GDM1 (cell line): ENCODE measurements at regions not wholly inside any gene's neighbourhood (a gene's known extent, or its start where the extent isn't known, plus 50 kb on each side); places are given as distances from the start of the nearest gene placed in this dataset.

ENCODE experiments used
- DNase-seq: peaks from one replicate; lab custom pipeline; 2025; lab: John Stamatoyannopoulos, UW

DNA sequence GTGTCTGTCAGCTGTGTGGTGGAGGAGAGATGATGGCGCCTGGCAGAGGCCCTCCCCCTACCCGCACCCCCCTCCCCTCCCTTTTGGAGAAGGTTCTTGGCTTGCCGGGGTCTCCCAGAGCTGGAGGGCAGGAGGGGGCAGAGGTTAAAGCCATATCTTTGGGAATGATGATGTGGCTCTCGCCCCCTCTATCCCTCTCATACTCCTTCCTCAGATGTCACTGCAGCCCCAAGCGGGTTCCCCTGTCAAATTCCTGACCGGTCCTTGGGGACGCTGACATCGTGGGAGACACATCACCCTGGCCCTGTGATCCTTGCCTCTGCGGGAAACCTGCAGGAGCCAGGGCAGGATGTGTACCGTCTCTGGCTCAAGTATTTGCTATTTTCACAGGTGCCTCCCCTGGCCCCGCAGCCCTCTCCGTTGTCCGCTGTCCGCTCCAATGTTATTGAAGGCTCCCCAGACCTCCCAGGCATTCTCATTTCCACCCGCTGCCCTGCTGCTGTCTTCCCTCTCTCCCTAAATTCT is 109.5 kb downstream of the FOXD1 start:
- no peak for DNase-seq

DNA sequence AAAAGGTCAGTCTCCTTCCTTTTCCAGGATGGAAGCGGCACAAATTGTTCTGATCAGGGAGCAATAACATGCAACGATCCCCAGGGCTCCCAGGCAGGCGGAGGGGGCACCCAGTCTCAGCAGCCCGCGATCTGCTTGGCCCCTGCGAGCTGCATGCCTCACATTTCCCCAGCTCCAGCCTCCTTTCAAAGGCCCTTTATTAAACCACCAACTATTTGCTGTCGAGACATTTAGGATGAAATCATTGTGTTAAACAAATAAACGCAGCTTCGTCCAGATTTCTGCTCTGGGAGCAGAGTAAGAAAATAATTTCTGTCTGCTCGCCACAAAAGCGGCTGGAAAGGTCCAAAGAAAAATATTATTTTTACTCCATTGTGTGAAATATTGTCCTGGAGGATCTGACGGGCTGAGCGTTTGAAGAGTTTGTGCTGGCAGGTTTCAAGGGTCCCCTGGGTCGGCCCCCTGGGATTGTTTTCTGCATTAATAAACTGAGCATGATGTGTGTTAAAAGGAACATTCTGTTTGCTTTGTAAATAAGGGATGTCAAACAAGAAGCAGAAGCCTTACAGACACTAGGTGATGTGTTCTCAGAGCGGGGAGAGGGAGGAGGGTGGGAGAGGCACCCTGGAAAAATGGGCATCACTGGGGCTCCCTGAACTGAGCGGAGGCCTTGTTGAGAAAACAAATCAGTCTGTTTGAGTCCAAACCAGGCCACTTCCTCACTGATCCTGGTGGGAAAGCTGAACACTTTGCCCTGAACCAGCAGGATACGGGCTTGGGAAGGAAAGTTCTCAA is 110.1 kb downstream of the FOXD1 start:
- no peak for DNase-seq

DNA sequence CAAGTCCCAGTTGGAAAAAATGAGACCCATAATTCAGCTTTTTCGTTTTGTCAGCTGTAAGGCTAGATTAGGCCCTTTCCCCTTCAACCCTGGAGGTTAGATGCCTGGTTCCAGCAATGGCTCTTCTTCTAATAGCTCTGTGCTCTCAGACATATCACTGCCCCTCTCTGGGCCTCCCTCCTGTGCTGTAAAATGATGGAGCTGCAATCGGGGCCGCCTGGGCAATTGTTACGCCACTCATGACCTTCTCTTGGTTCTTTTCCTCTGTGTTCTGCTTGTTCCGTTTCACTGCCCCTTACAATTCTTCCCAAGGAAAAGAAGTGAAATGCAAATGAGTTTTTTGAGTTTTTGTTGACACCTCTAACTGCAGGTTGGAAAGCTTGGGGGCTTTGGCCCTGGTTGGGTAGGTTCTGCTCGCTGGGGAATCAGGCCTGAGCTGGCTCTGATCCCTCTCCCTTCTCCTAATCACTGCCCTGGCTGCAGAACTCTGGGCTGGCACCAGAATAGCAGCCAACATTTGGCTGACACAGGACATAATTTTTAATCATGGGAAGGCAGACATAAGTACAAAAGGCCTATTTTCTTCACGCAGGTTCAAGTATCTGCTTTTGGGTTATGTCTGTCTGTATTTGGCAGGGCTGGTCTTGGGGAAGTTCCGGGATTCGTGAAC is 110.9 kb downstream of the FOXD1 start:
- no peak for DNase-seq

DNA sequence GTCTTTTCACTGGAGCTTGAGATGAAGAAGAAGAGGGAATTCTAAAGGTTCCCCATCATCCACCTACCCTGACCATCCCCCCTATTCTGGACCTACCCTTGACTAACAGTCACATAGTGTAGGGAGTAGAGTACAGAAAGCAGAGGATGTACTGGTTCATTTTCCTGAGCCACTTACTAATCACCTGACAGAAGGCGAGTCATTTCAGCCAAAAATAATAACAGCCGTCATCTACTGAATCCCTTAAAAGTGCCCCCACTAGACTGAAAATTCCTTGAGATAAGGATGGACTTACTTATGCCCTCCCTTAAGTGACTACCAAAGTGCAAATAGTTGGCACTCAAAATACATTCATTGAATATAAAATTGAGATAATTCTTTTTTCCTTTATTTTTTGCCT is 112.2 kb downstream of the FOXD1 start:
- no peak for DNase-seq

DNA sequence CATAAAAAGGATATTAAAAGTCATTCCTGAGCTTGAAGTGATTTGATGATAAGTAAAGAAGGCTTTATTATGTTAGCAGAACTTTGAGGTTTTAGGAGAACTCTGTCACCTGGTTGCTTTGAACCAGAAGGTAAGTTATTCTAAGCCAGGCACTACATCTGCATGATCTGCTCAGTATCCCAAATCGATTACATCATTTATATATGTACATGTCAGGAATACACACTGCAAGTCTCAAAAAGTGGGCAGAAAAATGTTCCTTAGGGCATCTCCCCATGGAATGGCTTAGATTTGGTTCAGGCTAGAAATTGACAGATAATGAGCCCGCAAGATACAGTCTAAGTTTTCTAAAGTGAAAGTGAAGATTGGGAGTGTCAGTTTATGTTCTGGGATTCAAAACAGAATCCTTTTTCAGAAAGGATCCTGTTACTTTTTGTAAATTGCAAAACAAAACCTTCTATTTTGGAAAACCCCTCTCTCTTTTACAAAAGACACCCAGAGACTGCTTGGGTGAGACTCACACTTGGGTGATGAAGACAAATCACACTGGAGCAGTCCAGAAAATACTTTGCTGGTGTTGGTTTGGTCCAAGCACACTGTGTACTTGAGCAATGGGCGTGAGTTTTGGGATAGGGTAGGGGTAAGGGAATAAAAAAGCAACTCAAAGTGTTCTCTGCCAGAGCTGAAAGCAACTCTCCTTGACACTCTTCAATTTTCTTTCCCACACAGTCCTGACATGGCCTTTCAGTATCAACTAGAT is 114.5 kb downstream of the FOXD1 start:
- no peak for DNase-seq

DNA sequence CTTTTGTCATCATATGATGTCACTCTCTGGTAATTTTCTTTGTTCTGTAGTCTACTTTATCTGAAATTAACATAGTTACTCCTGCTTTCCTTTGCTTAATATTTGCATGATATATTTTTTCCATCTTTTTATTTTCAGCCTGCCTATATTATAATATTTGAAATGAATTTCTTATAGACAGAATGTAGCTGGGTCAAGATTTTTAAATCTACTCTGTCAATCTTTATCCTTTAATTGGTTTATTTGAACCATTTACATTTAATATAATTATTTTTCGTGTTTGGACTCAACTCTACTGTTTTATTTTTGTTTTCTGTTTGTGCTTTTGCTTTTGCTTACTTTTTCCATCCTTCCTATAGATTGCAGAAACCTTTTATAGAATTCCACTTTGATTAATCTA is 118.0 kb downstream of the FOXD1 start:
- DNase-seq: no peak

DNA sequence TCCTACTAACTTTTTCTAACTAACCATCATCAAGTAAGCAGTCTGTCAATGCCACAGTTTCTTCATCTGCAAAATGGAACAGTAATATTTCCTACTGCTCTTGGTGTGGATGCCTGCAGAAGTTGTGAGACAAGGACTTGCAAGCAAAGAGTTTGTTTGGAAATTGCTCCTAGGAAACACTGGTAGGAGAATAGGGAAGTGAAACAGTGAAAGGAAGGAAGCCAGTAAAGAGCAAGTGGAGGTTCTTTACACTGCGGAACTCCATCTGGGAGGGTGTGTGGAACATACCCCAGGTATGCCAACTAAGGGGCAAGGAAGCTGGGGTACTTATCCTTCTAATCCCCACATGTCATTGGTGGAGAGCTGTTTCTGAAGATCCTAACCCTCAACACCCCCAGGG is 119.9 kb downstream of the FOXD1 start:
- no peak for DNase-seq

DNA sequence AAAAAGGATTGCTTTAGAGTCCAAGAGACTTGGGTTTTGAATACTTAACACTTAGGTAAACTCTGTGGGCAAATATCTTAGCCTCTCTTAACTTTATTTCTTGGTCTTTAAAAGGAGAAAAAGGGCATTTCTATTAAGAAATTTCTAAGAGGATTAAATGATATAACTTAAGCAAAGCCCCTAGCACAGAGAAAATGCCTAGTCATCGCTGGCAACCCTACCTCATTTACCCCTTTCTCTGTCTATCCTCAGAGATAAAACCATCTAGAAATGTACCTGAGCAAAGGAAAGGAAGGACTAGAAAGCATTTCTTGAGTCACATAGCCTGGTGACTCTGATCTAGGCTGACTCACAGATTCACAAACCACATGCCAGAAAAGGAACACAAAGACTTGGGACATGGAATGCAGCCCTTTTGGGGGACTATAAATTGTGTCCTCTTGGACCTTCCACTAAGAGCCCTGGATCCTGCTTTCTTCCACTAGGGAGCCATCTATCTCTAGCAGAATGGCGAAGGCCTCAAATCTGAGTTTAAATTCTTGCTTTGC is 120.6 kb downstream of the FOXD1 start:
- no peak for DNase-seq

DNA sequence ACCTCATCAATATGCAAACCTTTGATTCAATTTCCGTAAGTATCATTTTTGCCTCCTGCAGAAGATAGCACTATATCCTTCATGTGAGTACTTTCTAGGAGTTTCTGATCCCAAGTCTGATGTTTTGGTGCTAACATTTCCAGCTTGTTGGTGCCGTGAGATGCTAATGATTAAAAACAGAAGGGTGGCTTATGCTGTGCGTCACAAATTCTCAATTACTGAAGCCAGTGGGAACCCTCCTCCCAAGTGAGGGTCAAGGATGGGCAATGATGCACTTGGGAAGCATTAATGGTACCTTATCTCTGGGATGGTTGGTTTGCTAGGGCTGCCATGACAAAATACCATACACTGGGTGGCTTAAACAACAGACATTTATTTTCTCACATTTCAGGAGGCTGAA is 123.0 kb downstream of the FOXD1 start:
- DNase-seq: no peak

DNA sequence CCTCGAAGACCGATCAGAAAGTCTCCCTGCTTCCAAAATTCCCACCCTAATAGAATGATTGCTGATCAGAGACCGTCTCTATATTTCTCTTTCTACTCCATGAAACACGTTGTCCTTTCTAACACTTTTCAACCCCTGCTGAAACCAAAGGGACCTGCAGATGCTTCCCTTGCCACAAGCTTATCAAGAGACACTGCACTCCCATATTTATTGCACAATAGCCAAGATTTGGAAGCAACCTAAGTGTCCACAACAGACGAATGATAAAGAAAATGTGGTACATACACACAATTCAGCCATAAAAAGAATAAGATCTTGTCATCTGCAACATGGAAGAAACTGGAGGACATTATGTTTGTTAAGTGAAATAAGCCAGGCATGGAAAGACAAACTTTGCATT is 125.1 kb downstream of the FOXD1 start:
- DNase-seq: no peak

DNA sequence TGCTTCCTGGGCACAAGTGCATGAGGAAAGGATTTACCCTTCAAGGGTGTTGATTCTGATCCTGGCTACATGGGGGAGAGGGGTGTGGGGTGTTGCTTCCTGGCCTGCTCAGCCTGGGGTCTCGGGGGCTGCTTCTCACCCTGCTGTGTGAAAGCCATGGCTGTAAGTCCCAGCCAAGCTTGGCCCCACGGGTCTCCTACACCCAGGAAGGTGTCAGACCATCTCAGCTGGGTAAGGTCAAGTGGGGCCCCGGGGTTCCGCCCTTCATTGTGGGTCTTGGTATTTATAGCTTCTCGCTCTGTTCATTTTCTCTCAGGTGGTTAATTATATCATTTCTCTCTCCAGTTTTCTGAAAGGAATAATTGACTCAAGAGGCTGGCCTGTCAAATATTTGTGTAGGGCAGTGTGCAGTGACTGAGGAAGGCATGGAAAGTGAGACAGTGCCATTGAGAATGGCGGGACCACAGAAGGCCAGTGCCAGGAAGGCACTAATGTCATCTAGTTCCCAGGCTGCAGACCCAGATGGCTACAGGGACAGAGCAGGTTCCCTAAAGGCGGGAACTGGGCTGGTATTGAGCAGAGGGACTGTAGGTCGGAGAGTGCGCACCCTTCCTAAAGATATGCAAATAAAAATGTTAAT is 126.0 kb downstream of the FOXD1 start:
- no peak for DNase-seq

DNA sequence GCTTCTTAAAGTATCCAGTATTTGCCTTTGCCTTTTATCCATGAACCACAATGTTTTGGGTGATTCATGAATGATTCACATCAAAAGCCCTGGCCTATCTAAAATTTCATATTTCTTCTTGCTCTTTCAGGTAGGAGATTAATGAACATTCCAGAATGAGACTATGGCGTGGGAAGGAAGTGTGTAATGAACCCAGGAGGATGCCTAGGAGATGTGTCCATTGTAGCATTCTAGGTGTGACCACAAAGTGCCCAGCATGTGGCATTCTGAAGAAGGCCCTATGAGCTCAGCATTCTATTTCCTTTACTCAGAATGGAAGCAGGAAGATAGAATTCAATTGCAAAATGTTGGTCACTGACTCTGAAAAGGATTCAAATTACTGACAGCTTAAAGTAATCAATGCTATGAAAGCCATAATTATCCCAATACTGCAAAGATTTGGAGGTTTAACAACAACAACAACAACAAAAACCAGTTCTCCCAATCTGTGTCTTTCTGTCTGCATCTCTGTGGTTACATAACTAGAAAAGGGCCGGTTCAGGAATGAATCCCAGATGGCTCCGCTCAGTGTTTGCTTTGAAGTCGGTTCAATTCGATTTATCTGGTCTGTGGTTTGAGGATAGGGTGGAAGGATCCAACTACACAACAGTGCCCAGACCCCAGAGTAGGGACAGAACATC is 126.7 kb downstream of the FOXD1 start:
- DNase-seq: no peak

DNA sequence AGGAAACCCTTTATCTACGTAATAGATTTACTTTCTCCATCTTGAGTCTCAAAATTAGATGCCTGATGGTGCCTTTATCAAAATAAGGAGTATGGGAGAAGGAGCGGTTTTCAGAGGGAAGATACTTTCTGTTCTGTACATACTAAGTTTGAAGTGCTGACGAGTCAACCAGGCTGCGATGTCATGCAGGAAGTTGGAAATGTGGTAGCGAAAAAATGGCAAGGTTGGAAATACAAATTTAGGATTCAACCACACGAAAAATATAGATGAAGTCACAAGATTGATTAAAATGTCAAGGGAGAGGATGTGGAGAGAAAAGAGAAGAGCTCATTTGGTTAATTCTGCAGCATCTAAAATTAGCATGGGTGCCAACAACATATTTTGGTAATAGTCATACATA is 129.5 kb downstream of the FOXD1 start:
- no peak for DNase-seq

DNA sequence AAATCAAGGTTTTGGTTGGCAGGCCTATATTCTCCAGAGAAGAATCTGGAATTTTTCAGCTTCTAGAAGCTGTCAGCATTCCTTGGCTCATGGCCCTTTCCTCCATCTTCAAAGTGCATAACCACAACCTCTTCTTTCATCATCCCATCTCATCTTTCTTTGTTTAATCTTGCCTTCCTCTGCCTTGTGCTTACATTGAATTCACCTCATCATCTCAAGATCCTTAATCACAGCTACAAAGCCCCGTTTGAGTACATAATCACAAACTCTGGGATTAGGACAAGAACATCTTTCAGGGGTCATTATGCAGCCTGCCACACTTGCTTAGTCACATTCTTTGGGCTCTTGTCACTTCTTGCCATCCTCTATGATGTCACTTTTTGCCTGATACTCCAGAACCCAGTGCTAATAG is 130.3 kb downstream of the FOXD1 start:
- no peak for DNase-seq

DNA sequence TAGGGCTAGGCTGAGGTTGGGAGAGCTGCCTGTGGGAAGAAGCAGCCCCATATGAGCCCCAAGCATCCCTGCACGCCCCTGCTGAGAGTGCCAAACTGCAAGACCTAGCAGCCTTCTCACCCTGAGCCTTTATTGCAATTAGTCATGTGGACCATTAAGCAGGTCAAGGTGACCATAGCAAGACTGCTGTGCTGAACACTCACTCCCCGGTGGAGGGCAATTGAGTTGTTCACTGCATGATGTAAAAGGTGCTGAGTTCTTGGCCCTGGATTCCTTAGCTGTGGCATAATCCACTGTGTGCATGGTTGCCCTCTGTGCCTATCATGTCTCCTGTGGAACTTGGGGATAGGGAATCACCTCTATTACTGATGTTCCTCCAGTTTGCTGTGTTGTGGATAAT is 131.1 kb downstream of the FOXD1 start:
- DNase-seq: no peak

DNA sequence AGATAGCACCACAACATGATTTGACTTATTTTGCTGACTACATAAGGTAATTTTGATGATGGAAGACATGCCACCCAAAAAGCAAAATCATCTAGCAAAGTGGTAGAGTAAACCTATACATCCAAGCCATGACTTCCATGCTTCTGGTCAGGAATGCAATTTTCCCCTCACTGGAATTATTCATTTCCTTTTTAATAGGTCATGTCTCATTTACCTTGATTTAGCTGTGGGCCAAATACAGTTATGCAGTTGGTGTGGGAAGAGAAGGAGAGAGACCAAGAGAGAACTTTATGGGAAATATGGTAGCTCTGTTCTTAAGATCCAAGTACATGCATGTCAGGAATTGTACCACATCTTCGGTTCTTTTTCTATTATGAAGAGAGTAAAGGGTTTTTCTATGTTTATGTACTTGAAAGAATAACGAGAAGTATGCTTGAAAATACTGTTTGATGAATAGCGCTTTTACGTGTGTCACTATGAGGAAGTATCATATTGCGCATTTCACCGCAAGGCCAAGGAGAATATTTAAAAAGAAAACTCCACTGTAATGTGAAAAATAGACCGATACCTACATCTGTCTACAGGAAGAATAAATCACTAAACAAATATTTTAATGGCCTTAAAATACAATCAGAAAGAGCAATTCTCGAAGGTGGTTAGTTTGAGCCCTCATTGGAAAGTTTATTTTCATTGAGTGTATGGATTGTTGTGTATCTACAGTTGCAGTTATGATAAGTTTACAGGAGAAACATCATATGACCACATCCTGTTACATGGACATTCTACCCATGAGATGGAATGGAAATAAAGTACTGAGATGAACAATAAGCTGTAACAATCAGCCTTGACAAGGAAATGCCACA is 134.0 kb downstream of the FOXD1 start:
- no peak for DNase-seq

DNA sequence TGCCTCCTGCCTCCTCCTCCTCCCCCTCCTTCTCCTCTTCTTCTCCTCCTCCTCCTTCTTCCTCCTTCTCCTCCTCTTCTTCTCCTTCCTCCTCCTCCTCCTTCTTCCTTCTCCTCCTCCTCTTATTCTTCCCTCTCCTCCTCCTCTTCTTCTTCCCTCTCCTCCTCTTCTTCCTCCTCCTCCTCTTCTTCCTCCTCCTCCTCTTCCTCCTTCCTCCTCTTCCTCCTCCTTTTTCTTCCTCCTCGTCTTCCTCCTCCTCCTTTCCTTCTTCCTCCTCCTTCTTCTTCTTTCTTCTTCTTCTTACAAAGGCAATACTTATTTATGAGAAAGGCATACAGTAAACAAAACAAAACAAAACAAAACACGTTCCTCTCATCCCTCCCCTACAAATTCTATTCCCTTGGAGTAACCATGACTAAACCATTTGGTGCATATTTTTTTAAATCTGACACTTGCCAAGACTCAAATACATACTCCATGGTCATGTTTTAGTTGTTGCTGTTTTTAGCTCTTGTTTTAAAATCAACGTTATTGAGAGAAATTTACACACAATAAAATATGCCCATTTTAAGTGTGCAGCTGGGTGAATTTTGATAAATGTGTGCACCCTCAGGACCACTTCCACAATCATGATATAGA is 135.6 kb downstream of the FOXD1 start:
- no peak for DNase-seq

DNA sequence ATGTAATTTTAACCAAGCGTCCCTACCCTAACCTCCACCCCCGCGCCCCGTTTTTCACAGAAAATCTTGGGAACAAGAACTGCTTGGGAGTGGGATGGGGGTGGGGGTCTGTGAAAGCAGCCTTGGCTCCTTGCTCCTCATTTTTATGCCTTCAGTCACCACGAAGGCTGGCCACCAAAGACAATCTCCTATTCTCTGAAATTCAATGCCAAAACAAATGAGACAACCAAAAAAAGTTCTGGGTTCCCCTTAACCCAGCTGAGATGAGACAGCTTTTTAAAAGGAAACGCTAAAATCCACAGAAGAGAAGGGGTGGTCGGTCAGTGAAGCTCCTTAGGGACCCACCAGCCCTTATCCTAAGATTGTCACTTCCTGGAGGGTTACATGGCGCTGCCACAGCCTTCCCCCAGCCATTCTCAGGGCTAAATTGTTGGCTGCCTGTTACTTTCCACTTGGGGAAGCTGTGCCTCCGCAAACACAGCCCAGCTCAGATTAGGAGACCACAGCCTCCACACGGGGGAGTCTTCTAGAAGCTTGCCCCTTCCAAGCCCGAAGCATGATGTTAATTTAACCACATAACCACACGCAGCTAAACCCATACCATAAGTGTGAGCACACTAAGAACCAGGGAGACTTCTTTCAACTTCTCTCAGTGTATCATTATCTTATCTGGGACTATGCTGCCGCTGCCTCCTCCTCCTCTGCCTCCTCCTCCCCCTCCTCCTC is 136.3 kb downstream of the FOXD1 start:
- peak; percentile 28 for DNase-seq
